HCT116 (cell line): ENCODE measurements at regions not wholly inside any gene's neighbourhood (a gene's known extent, or its start where the extent isn't known, plus 50 kb on each side); places are given as distances from the start of the nearest gene placed in this dataset.

Source experiments
- ATAC-seq: fragments of 200-7000 bp; cut with Tn5 transposase; 2 replicates; pipeline ENCODE4 v1.9.1; 2020; ENCODE audit warnings: mild to moderate bottlenecking, moderate library complexity
- BruUV-seq: library from RNA; stranded (reverse); fragments of 400-500 nt; replicated peaks from 2 replicates; lab custom pipeline; 2021; lab: Mats Ljungman, UMichigan
- CTCF ChIA-PET: fragments of 300-600 bp; sonication (Branson Sonifier 250); formaldehyde crosslinking; loops from one replicate; lab custom pipeline; 2021; ENCODE audit warnings: antibody characterized with exemption; lab: Charles Lee
- POLR2A ChIA-PET: fragments of 300-600, 350-600 bp; sonication (Branson Sonifier 250); formaldehyde crosslinking; loops from one replicate; lab custom pipeline; 2021; ENCODE audit warnings: antibody characterized with exemption; lab: Charles Lee
- RAD21 ChIA-PET, 2 experiments: fragments of 300-600 bp; sonication (Branson Sonifier 250); formaldehyde crosslinking; loops; one replicate each; lab custom pipeline; 2023; ENCODE audit warnings: low total read pairs in 2 of 2; ENCODE audit not compliant: uncharacterized antibody in 2 of 2, unreplicated experiment in 2 of 2, low non-redundant PET in 1 of 2; lab: Charles Lee
- DNase-seq: peaks from one replicate; pipeline ENCODE4 v3.0.0-alpha.2; 2010; ENCODE audit warnings: low read depth, low spot score
- H2AFZ ChIP-seq: fragments of 200-600 bp; shearing (Covaris generic), sonication (generic); 2 replicates; pipeline ENCODE4 v1.6.1; 2017; ENCODE audit warnings: low read depth, mixed run types, mixed read lengths, antibody characterized with exemption, low read length; ENCODE audit not compliant: poor library complexity, severe bottlenecking
- H3K27ac ChIP-seq: 2 replicates; pipeline ENCODE4 v1.5.1; 2012; ENCODE audit warnings: low read depth, low read length
- H3K27me3 ChIP-seq: fragments of 200-600 bp; sonication (generic); 2 replicates; pipeline ENCODE4 v1.6.1; 2016; ENCODE audit warnings: mixed run types, low read length, mixed read lengths; ENCODE audit not compliant: insufficient read depth
- H3K36me3 ChIP-seq, 2 experiments: fragments of 200-500 bp in 1 of 2; fragments of 200-600 bp in 1 of 2; sonication (Bioruptor generic) in 1 of 2; sonication (generic) in 1 of 2; 2 replicates each; pipeline versions ENCODE4 v1.5.1 to v1.6.1; 2014 to 2016; ENCODE audit warnings: low read length in 2 of 2, inconsistent platforms in 1 of 2, mixed read lengths in 1 of 2, mixed run types in 1 of 2; ENCODE audit not compliant: insufficient read depth in 2 of 2, control insufficient read depth in 1 of 2
- H3K4me1 ChIP-seq, 2 experiments: fragments of 200-600 bp in 1 of 2; sonication (generic) in 1 of 2; 2 replicates each; pipeline versions ENCODE4 v1.5.1 to v1.6.1; 2012 to 2017; ENCODE audit warnings: low read length in 2 of 2, inconsistent platforms in 1 of 2, mild to moderate bottlenecking in 1 of 2, mixed read lengths in 1 of 2, mixed run types in 1 of 2, moderate library complexity in 1 of 2; ENCODE audit not compliant: insufficient read depth in 2 of 2, control insufficient read depth in 1 of 2
- H3K4me2 ChIP-seq: fragments of 200-600 bp; sonication (generic); 2 replicates; pipeline ENCODE4 v1.6.1; 2017; ENCODE audit warnings: mixed run types, low read length, mixed read lengths
- H3K4me3 ChIP-seq, 2 experiments: fragments of 200-600 bp in 1 of 2; sonication (generic) in 1 of 2; replicated peaks in 1 of 2; 2 replicates each; pipeline ENCODE4 v1.5.1; 2011 to 2016; ENCODE audit warnings: low read length in 2 of 2, control low read depth in 1 of 2, low read depth in 1 of 2, mild to moderate bottlenecking in 1 of 2, mixed read lengths in 1 of 2, mixed run types in 1 of 2
- H3K79me2 ChIP-seq: fragments of 200-600 bp; sonication (generic); 2 replicates; pipeline ENCODE4 v1.6.1; 2017; ENCODE audit warnings: mild to moderate bottlenecking, mixed run types, low read length, moderate library complexity, mixed read lengths; ENCODE audit not compliant: insufficient read depth
- H3K9ac ChIP-seq: fragments of 200-600 bp; sonication (generic); 2 replicates; pipeline ENCODE4 v1.6.1; 2016; ENCODE audit warnings: low read length, mixed read lengths
- H3K9me2 ChIP-seq: fragments of 200-600 bp; sonication (generic), shearing (Covaris generic); 2 replicates; pipeline ENCODE4 v1.6.1; 2017; ENCODE audit warnings: mixed run types, mild to moderate bottlenecking, moderate library complexity; ENCODE audit not compliant: insufficient read depth
- H3K9me3 ChIP-seq, 2 experiments: fragments of 200-500 bp in 1 of 2; fragments of 200-600 bp in 1 of 2; sonication (Bioruptor generic) in 1 of 2; sonication (generic) in 1 of 2; 2 replicates each; pipeline ENCODE4 v1.6.1; 2014 to 2017; ENCODE audit warnings: low read length in 2 of 2, mixed read lengths in 2 of 2, inconsistent platforms in 1 of 2, low read depth in 1 of 2, mild to moderate bottlenecking in 1 of 2, mixed run types in 1 of 2, moderate library complexity in 1 of 2; ENCODE audit not compliant: control insufficient read depth in 1 of 2, insufficient read depth in 1 of 2
- H4K20me1 ChIP-seq: fragments of 200-600 bp; sonication (generic), shearing (Covaris generic); 2 replicates; pipeline ENCODE4 v1.6.1; 2017; ENCODE audit warnings: mixed run types, mild to moderate bottlenecking, moderate library complexity; ENCODE audit not compliant: insufficient read depth
- FOSL1 ChIP-seq: IDR thresholded peaks from 2 replicates; pipeline ENCODE4 v1.6.1; 2012; ENCODE audit warnings: low read depth
- JUND ChIP-seq: IDR thresholded peaks from 2 replicates; pipeline ENCODE4 v1.6.1; 2012
- POLR2AphosphoS5 ChIP-seq: IDR thresholded peaks from 2 replicates; pipeline ENCODE4 v1.6.1; 2011; ENCODE audit warnings: mild to moderate bottlenecking, low read depth, low read length, moderate library complexity
- YY1 ChIP-seq: IDR thresholded peaks from 2 replicates; pipeline ENCODE4 v1.6.1; 2011; ENCODE audit warnings: low read length, low read depth, moderate library complexity, mild to moderate bottlenecking; ENCODE audit not compliant: insufficient replicate concordance; ENCODE audit errors: extremely low read depth
- ZBTB33 ChIP-seq: IDR thresholded peaks from 2 replicates; pipeline ENCODE4 v1.6.1; 2011; ENCODE audit warnings: mild to moderate bottlenecking, low read length, moderate library complexity; ENCODE audit not compliant: insufficient replicate concordance; ENCODE audit errors: extremely low read depth
- intact Hi-C: fragments of 100-400 bp; cut with micrococcal nuclease; formaldehyde crosslinking; loops from 2 replicates; pipeline ENCODE4 v1.10.0; 2022
- TF ChIP-seq, protein P1 (sequence below), 3 experiments: fragments of 200-600 bp in 1 of 3; sonication (generic) in 1 of 3; IDR thresholded peaks in 2 of 3; conservative IDR thresholded peaks in 1 of 3; 2 replicates each; pipeline ENCODE4 v1.5.1; 2012 to 2017; ENCODE audit warnings: low read depth in 2 of 3, low read length in 2 of 3, antibody characterized with exemption in 1 of 3, borderline replicate concordance in 1 of 3, control low read depth in 1 of 3, mild to moderate bottlenecking in 1 of 3, mixed read lengths in 1 of 3, mixed run types in 1 of 3, moderate library complexity in 1 of 3; ENCODE audit not compliant: insufficient read depth in 1 of 3

GRCh38 chr18:53682796-53683195 is 541.7 kb downstream of the MBD2 start:
- H2AFZ ChIP-seq: no peak overlapping the region
- ChIA-PET RAD21 (no interaction called here), CTCF (no interaction called here), POLR2A (no interaction called here)
- no peaks in the 10 kb centered on the region for H3K36me3 ChIP-seq
- H3K4me3 ChIP-seq: no peak overlapping the region
- H3K79me2 ChIP-seq: no peaks in the 10 kb centered on the region
- H3K27ac ChIP-seq: no peak overlapping the region
- DNase-seq (no peak), ATAC-seq (no peak)
- no peak overlapping the region for H3K9ac ChIP-seq
- H3K27me3 ChIP-seq: no peaks in the 10 kb centered on the region
- no peak for TF ChIP-seq YY1
- TF ChIP-seq, protein P1, sequence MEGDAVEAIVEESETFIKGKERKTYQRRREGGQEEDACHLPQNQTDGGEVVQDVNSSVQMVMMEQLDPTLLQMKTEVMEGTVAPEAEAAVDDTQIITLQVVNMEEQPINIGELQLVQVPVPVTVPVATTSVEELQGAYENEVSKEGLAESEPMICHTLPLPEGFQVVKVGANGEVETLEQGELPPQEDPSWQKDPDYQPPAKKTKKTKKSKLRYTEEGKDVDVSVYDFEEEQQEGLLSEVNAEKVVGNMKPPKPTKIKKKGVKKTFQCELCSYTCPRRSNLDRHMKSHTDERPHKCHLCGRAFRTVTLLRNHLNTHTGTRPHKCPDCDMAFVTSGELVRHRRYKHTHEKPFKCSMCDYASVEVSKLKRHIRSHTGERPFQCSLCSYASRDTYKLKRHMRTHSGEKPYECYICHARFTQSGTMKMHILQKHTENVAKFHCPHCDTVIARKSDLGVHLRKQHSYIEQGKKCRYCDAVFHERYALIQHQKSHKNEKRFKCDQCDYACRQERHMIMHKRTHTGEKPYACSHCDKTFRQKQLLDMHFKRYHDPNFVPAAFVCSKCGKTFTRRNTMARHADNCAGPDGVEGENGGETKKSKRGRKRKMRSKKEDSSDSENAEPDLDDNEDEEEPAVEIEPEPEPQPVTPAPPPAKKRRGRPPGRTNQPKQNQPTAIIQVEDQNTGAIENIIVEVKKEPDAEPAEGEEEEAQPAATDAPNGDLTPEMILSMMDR (IDR thresholded peaks at IDR 0.05 in 2 of 3, conservative IDR thresholded peaks at IDR 0.05 in 1 of 3; ENCODE audit: borderline replicate concordance in 1 of 3, insufficient read depth in 1 of 3, low read depth in 2 of 3, low read length in 2 of 3): no peak
- TF ChIP-seq JUND: no peak
- TF ChIP-seq FOSL1: no peak
- no peak for TF ChIP-seq POLR2AphosphoS5
- TF ChIP-seq ZBTB33: no peak
- no peak overlapping the region for H3K4me2 ChIP-seq
- H3K9me2 ChIP-seq: no peaks in the 10 kb centered on the region
- intact Hi-C loops: no loop called here
- peaks cover 4 to 6% of the 10 kb centered on the region in 2 experiments; a peak in 3 of 4 replicates for H3K9me3 ChIP-seq
- BruUV-seq: no TSS peak
- H3K4me1 ChIP-seq: no peaks in the 10 kb centered on the region
- H4K20me1 ChIP-seq: no peaks in the 10 kb centered on the region
